ENCODE measurements at regions not wholly inside any gene's neighbourhood (a gene's known extent, or its start where the extent isn't known, plus 50 kb on each side); places are given as distances from the start of the nearest gene placed in this dataset.

DNA sequence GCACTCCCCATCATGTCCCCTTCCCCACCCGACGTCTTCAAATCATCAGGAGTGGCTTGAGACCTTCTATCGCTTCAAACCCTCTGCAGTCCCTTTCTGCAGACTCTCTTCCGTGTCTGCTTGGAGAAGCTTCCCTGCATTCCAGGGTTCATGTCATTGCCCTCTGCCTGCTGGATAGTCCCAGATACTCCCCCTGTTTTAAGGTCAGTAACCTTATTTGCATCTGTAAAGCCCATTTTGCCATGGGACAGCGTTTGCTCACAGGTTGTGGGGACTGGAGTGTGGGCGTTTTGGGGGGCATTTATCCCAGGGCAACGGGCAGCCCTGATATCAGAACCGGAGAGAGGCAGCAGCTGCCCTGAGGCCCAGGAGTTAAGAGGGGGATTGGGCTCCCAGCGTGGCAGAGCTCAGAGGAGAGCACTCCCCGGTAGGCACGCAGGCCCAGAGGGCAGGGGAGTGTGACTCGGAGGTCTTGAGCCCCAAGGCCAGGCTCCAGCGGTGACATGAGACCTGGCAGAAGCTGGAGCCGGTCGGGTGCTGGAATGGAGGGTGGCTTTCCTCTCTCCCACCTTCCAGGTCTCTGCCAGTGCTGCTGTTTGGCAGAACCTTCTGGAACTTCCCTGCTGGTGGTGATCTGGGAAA is 73.8 kb downstream of the RTP5 start:
- DNase-seq: no peak

DNA sequence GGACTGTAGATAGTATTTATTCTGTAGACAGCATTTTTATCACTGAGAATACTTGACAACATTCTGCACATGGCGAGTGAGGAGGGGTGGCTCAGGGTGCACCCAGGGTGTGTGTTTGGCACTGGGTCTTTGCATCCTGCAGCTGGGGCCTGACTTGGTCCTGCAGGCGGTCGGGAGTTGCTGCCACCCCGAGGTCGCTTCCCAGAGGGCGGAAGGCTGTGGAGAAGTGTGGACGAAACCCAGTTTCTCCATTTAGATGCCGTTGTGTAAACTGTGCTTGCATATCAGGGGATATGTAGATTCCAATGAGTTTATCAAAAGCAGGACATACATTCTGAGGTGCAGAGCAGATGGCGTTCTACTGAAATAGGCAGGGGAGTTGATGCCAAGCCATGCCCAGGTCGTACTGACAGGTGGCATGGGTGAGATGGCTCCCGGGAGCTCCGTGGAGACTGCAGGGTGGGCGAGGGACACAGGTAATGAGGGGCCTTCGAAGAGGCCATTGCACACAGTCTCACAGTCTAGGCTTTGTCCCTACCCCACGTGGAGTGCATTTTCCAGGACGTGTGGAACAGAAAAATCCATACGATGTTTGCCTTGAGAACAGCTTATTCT is 74.5 kb downstream of the RTP5 start:
- no peak for DNase-seq

DNA sequence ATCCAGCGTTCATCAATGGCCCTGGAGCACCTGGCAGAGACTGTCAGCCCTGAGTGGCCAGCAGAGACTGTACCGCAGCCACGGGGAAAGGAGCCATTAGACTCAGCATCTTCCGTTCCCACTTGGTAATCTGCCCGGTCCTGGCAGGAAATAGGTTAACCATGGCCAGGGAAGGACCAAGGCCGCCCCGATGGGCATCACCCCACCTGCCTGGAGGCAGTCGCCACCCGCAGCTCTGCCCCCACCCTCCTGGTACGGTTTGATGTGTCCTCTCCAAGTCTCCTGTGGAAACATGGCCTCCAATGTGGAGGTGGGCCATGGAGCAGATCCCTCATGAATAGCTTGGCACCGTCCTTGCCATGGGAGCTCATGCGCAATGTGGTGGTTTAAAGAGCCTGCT is 75.3 kb downstream of the RTP5 start:
- no peak for DNase-seq

DNA sequence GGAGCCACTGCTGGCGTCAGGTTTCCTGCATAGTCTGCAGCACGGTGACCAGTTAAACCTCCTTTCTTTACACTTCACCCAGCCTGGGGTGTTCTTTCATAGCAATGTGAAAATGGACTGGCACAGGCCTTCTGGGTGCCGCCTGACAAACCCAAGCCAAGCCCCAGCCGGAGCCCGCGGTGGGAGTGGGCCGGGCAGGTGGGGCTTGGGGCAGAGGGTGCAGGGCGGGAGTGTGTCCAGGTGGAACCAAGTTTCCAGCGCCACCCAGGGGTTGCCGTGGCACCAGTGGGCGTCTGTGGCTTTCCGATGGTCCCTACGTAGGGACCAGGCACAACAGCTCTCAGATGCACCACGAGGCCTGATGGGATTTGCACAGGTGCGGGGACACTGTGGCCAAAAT is 75.8 kb downstream of the RTP5 start:
- DNase-seq: no peak

DNA sequence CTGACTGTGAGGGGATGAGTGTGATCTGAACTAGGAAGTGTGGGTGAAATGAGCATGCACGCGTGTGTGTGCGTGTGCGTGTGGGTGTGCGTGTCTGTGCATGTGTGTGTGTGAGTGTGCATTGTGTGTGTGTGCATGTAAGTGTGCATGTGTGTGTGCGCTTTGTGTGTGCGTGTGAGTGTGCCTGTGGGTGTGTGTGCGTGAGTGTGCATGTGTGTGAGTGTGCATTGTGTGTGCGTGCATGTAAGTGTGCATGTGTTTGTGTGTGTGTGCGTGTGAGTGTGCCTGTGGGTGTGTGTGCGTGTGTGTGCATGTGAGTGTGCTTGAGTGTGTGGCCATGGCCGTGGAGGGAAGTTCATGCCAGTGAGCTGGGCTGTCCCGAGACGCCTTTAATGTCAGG is 76.3 kb downstream of the RTP5 start:
- DNase-seq: no peak

DNA sequence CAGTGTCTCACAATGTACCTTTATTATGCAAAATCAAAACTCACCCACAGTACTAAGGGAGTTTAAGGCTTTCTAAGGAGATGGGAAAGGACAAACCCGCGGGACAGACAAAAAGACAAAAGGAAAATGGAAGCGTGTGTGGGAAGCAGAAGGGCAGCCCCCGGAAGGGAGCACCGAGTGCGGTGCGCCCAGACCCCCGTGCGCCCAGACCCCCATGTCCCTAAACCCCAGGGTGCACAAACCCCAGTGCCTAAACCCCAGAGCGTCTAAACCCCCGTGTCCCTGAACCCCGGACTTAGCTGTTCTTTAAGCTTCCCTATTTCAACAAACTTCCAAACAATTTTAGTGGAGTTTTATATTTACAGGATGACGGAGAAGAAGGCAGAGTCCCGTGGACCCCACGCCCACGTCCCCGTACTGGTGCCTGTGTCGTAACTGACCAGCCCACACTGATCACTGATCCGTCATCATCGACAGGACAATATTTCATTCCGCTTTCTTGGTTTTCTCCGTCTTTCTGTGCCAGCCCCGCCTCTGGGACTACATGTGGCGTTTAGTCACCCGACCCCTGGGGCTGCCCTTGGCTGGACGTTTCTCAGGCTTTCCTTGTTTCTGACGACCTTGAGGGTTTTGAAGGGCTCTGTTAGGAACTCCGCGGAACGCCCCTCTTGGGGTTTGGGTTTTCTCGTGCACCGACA is 76.9 kb downstream of the RTP5 start:
- no peak for DNase-seq

DNA sequence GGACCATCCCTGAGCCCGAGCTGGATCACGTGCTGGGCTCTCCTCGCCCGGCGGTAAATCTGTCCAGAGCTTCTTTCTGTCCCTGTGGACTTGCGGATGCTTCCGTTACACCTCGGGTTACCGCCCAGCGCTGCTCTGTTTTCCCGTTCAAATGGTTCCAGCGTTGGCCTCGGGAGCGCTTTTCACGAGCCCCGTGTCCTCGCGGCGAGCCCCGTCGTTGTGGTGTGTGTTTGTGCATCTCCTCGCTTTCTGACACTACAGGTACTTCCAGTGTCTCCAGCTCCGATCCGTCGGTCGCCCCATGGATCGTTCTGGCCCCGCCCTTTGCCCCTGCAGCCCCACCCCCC is 77.4 kb downstream of the RTP5 start:
- DNase-seq: no peak

DNA sequence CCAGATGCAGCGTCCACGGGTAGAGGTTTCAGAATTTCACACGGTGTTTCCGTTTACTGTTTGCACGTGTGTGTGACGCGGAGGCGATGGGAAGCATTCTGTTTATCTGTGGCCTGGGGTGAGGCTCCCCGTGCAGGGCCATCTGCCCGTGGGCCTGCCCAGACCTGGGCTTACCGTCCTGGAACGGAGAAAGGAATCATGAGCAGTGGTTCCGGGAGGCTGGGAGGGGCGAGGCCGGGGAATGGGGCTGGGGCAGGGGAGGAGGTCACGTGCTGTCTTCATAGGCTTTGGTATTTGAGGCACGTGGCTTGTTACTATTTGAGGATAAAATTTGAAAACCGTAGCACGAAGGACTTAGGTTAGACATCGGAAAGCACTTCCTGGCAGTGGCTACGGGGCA is 77.9 kb downstream of the RTP5 start:
- DNase-seq: no peak

DNA sequence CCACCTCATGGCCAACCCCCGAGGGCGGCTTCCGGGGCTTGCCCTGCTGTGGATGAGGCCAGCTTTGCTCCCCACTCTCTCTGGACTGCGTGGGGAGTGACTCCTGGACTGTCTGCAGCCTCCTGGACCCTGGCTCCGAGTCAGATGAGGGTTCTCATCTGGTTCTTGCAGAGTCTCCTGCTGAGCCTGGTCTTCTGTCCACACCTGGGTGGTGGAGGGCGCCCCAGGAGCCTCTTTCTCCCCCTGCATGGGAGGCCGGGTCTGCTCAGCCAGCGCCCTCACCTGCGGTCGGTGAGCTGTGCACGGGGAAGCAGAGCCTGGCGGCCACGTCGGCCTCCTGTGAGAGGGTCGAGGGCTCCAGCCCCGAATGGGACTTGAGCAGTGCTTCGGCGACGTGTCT is 78.3 kb downstream of the RTP5 start:
- no peak for DNase-seq

DNA sequence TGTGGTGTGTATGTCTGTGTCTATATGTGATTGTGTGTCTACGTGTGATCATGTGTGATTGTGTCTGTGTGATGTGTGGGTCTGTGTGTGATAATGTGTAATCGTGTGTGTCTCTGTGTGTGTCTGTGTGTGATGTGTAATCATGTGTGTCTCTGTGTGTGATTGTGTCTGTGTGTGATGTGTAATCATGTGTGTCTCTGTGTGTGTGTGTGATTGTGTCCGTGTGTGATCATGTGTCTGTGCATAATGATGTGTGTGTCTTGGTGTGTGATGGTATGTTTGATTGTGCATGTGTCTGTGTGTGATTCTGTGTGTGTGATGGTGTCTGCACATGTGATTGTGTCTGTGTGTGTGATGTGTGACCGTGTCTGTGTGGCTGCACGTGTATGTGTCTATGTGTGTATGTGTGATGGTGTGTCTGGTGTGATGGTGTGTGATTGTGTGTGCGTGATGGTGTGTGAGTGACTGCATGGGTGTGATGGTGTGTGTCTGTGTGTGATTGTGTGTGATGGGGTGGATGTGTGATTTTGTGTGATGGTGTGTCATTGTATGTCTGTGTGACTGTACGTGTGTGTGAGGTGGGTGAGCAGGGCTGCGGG is 78.9 kb downstream of the RTP5 start:
- no peak for DNase-seq

DNA sequence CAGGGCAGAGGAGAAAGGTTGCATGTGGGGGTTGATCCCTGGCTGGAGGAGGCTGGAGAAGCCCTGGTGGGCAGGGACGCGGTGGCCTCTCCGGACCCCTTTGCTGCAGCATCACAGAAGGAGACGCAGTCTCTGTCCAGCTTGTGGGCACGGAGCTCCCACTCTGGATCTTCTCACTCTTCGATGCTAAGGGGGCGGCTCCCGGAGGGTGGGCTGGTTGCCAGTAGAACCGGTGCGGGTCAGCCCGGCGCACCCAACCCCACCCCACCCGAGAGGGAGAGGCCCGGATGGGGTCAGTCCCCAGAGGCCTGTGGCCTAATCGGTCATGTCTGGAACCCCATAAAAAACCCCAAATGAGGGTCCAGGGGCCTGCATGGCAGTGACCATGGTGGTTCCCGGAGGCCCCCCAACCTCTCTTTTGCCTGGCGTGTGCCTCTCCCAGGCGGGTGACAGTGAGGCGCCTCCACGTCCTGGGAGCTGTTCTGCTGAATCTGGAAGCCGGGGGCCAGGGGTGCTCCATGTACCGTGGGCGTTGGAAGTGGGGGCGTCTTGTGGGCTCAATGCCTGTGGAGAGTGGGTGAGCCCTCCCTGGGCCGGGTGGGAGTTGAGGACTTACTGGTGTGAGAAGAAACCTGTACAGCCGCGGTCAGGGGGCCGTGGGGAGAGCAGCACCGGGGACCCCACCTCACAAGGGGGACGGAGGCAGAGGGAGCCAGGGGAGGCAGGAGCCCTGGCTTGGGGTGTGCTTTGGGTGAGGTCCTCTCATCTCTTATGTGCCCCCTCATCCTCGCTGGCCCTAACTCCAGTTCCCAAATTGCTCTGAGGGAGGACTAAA is 79.6 kb downstream of the RTP5 start:
- no peak for DNase-seq

DNA sequence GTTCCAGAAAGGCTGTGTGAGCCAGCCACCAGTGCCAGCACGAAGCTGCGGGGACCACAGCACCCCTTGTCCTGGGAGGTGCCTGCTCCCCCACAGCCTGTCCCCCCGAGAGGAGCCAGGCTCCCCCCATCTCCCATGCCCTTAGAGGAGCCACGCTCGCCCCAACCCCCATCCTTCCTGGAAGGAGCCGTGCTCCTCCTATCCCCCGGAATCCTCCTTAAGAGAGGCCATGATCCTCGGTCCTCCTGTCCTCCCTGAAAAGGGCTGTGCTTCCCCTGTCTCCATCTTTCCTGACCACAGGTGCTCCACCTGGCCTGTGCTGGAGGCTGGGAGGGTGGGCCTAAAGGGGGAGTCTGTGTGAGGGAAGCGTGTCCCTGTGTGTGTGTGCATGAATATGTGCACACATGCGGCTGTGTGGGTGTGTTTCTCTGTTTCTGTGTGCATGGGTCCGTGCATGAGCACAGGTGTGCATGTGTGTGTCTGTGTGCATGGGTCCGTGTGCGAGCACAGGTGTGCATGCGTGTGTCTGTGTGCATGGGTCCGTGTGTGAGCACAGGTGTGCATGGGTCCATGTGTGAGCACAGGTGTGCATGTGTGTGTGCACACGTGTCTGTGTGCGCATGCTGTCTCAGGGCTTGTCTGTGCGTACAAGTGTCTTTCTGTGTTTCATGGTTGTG is 80.3 kb downstream of the RTP5 start:
- no peak for DNase-seq

DNA sequence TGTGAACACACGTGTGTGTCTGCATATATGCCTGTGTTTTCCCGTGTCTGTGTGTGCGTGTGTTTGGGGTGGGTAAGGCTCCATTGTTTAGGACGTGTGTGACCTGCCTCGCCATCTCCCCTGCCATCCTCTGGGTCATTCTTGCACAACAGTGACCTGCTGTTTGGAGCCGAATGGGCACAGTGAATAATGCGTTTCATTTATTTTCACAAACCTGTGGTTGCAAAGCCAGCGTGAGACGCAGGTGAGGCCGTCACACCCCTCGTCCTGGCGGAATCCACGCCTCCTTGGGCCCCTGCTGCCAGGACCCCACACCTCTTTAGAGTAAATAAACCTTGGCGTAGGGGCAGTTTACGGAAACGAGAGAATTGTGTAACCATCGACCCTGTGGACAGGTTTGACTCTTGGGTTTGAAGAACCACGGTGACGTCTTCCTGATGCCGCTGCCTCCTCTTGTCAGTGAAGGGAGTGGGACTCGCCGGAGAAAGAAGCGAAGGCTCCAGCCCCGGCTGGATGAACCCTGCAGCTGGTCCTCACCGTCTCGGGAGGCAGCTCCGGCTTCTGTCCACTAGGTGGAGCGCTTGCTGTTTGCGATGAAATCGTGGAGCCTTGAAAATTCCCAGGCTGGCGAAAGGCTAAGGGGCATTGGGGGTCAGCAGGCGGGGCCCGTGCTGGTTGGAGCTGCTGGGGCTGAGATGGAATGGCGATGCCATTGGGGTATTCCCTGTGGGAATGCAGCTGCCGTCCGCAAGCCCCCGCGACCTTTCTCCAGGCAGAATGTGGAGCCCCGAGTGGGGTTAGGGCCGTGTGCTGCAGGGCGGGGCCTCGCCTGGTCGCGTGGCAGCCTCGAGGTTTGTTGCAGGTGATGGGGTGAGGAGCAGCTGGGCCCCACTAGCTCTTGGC is 81.1 kb downstream of the RTP5 start:
- peak; percentile 54 for DNase-seq

DNA sequence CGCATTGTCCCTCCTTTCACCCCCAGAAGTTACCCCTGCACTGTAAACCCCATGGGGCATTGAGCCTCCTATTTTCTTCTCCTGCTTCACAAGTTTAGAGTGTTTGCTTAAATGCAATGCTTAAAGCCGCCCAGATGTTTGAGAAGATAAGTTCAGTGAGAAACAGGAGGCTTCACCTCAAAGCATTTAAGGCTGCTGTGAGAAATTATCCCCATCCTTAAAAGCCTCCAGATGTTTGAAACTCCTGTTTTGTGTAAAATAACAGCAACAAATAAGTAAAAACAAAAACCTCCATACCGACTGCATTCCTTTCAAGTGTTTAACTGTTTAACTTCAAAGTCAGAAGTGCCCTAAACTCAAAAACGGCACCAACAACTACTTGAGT is 81.8 kb downstream of the RTP5 start:
- DNase-seq: no peak

DNA sequence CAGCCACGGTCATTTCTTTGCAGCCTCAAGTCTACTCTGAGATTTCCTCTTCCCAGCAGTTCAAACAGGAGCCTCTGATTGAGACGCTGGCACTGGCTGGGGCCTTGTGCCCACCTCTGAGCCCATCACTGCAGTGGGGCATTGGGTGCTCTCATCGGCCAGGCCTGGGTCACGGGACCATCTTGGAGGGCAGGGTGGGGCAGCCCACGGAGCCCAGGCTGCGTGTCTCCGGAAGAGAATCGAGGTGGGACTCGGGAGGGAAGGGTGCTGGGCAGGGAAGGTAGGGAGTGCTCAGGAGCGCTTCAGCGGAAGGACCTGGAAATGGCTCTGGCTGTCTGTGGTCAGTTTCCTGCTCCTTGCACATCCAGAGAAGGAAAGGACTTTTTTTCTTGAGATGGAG is 82.4 kb downstream of the RTP5 start:
- no peak for DNase-seq

DNA sequence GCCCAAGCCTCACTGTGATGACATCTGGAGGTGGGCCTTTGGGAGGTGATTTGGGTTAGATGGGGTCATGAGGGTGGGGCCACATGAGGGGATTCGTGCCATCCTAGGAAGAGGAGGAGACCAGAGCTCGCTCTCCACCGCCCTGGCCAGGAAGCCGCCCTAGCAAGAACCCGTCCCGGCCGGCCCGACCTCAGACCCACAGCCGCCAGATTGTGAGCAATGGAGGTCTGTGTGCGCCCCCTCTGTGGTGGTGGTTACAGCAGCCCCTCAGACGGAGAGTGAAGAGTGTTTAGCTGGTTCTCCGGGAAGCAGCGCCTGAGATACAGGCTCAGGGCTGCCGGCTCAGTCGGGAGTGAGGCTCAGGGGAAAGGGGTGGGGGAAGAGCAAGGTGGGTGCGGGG is 83.3 kb downstream of the RTP5 start:
- no peak for DNase-seq

DNA sequence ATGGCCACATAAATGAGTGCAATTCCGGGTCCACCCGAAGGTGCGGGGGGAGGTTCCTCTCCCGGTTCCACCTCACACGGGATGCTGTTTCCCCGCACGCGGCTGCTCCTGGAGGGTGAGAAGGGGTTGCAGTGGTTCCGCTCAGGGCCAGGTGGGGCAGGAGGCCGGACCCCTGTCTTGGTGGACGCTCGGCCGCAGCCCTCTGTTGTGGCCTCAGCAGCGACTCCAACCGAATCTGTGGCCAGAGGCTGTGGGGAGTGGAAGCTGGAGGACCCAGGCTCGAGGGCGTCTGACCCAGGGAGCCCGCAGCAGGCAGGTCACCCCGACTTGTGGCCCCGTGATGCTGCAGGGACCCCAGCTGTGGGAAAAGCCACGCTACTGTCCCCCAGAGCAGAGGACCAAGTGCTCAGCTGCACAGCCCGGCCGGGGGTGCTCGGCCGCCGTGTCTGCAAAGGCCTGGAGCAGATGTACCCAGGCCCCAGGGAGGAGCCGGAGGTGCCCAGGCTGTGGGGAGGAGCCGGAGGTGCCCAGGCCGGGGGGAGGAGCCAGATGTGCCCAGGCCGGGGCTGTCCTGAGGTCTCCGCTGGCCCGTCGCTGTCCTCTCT is 83.9 kb downstream of the RTP5 start:
- DNase-seq: no peak

DNA sequence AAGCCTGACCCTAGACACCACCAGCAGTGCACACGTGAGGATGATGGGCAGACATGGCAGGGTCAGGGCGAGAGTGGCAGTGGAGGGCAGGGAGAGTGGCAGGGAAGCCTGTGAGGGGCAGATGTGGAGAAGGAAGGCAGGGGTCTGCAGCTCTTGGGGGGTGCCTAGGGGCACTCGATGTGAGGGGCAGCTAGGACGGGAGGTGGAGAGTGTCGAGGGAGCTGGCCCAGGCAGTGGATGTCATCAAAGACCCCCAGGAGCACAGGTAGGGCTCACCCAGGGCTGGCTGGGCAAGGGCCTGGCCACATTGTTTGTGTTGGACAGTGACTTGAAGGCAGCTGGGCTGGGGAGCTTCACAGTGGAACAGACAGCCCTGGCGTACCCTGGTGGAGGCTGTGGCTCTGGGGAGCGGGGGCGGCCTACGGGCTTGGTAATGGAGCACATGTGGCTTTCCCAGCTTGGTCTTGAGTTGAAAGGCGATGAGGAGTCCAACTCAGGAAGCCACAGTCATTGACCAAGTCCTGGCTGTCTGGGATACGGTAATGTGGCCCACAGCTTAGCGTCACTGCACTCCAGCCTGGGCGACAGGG is 87.1 kb downstream of the RTP5 start:
- DNase-seq: no peak

DNA sequence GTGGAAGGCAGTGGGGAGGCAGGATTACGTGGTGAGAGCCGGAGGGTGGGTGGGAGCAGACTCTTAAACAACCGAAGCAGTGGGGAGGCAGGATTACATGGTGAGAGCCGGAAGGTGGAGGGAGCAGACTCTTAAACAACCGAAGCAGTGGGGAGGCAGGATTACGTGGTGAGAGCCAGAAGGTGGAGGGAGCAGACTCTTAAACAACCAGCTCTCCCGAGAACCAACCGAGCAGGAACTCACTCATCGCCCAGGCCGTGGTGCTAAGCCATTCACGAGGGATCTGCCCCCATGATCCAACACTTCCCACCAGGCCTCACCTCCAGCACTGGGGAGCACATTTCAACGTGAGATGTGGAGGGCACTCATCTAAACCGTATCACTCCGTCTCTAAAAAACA is 87.7 kb downstream of the RTP5 start:
- no peak for DNase-seq

DNA sequence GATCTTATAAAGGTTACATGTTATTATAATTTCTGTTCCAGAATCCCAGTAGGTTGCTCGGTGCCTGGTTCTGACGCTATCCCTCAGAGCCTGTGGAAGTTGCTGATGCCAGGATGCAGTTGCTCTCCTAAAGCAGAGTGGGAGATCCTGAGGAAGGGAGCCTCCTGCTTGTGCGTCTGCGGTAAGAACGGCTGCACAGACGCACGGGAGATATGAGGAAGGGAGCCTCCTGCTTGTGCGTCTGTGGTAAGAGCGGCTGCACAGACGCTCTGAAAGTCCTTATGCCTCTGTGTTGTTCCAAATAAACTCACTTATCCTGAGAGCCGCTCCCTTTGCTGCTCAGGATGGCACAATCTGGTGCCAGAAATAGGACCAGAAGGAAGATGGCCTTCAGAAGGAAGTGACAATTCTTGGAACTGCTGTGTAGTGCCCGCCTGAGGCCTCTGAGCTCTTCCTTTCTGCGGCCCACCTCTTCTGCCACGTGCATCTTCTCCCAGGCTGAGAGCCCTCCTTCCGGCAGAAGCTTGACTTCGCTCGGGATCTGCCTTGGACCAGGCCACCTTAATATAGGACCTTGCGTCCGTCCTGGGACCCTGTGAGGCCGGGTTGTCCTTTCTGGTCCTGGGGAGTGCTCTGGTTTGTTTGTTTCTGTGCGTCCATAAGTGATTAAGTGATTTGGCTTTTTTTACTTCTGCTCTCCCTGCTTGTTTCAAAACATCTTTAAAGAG is 89.5 kb downstream of the RTP5 start:
- no peak for DNase-seq

Measured in CD4-positive, alpha-beta T cell treated with Interleukin-15 for 1 hour (primary cell).